Panc1 (cell line): ENCODE measurements at regions not wholly inside any gene's neighbourhood (a gene's known extent, or its start where the extent isn't known, plus 50 kb on each side); places are given as distances from the start of the nearest gene placed in this dataset.

Experiments
- TF ChIP-seq, protein P1 (sequence below): fragments of 450-650 bp; IDR thresholded peaks from 2 replicates; pipeline ENCODE4 v1.5.1; 2017; ENCODE audit warnings: mild to moderate bottlenecking
- TF ChIP-seq, protein P2 (sequence below), 2 experiments: IDR thresholded peaks; 2 replicates each; pipeline ENCODE4 v1.6.1; 2011 to 2012; ENCODE audit warnings: low read depth in 2 of 2, control low read depth in 1 of 2, low read length in 1 of 2, mild to moderate bottlenecking in 1 of 2, moderate library complexity in 1 of 2; ENCODE audit not compliant: insufficient read depth in 1 of 2

DNA sequence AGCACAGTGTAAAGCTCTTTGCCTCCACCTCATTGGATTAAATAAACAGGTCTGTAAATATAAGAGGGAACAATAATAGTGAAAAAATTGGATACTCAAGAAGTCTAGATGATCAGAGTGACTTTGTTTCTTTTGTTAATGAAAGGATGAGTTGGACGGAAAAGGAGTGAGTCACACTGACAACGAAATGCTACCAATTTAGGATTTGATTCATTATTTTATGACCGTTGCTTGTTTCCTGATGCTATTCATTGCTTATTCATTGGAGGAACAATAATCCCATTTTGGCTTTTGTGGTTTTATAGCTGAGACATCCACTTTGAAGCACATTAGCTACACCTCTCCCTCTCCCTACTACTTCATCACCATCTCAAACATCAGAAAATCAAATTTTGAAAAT lies 74.4 kb upstream of the DYNLT3 start:
- TF ChIP-seq, protein P1, sequence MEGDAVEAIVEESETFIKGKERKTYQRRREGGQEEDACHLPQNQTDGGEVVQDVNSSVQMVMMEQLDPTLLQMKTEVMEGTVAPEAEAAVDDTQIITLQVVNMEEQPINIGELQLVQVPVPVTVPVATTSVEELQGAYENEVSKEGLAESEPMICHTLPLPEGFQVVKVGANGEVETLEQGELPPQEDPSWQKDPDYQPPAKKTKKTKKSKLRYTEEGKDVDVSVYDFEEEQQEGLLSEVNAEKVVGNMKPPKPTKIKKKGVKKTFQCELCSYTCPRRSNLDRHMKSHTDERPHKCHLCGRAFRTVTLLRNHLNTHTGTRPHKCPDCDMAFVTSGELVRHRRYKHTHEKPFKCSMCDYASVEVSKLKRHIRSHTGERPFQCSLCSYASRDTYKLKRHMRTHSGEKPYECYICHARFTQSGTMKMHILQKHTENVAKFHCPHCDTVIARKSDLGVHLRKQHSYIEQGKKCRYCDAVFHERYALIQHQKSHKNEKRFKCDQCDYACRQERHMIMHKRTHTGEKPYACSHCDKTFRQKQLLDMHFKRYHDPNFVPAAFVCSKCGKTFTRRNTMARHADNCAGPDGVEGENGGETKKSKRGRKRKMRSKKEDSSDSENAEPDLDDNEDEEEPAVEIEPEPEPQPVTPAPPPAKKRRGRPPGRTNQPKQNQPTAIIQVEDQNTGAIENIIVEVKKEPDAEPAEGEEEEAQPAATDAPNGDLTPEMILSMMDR = no peak
- TF ChIP-seq, protein P2, sequence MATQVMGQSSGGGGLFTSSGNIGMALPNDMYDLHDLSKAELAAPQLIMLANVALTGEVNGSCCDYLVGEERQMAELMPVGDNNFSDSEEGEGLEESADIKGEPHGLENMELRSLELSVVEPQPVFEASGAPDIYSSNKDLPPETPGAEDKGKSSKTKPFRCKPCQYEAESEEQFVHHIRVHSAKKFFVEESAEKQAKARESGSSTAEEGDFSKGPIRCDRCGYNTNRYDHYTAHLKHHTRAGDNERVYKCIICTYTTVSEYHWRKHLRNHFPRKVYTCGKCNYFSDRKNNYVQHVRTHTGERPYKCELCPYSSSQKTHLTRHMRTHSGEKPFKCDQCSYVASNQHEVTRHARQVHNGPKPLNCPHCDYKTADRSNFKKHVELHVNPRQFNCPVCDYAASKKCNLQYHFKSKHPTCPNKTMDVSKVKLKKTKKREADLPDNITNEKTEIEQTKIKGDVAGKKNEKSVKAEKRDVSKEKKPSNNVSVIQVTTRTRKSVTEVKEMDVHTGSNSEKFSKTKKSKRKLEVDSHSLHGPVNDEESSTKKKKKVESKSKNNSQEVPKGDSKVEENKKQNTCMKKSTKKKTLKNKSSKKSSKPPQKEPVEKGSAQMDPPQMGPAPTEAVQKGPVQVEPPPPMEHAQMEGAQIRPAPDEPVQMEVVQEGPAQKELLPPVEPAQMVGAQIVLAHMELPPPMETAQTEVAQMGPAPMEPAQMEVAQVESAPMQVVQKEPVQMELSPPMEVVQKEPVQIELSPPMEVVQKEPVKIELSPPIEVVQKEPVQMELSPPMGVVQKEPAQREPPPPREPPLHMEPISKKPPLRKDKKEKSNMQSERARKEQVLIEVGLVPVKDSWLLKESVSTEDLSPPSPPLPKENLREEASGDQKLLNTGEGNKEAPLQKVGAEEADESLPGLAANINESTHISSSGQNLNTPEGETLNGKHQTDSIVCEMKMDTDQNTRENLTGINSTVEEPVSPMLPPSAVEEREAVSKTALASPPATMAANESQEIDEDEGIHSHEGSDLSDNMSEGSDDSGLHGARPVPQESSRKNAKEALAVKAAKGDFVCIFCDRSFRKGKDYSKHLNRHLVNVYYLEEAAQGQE (IDR thresholded peaks at IDR 0.05; ENCODE audit: insufficient read depth in 1 of 2, low read depth in 2 of 2, low read length in 1 of 2) = no peak
